Motor neuron (in vitro differentiated cells): ENCODE measurements at regions not wholly inside any gene's neighbourhood (a gene's known extent, or its start where the extent isn't known, plus 50 kb on each side); places are given as distances from the start of the nearest gene placed in this dataset.
"Not testable (repeated sequence)": the region's sequence is repeated elsewhere in the genome, so short reads cannot be mapped to it uniquely, and the experiment has no call there.

Source experiments
- ATAC-seq, 8 experiments: fragments of 200-7000 bp; cut with Tn5 transposase; replicated peaks in 6 of 8; 2 replicates each; pipeline ENCODE4 v1.8.0; 2021; ENCODE audit warnings: mild to moderate bottlenecking in 8 of 8, moderate library complexity in 8 of 8
- H3K27ac ChIP-seq, 2 donors: fragments of 250-450 bp; sonication (Bioruptor Pico); 2 replicates each; pipeline ENCODE4 v1.9.0; 2021; ENCODE audit warnings: antibody characterized with exemption in 2 of 2, mild to moderate bottlenecking in 2 of 2, moderate library complexity in 1 of 2
- H3K4me1 ChIP-seq, 2 donors: fragments of 250-450 bp; sonication (Bioruptor Pico); replicated peaks in 1 of 2; 2 replicates each; pipeline ENCODE4 v1.6.1; 2021; ENCODE audit warnings: antibody characterized with exemption in 2 of 2, mild to moderate bottlenecking in 2 of 2, moderate library complexity in 1 of 2
- H3K4me3 ChIP-seq, 5 donors: fragments of 250-450 bp; sonication (Bioruptor Pico); 2 replicates each; pipeline ENCODE4 v1.9.0; 2021; ENCODE audit warnings: antibody characterized with exemption in 5 of 5, mild to moderate bottlenecking in 5 of 5, moderate library complexity in 4 of 5
- whole genome bisulfite sequencing, 10 experiments: fragments of 450-650 bp; shearing (Covaris generic); methylation state at CpG; one replicate each; pipeline ENCODE4 v1.0.0; 2022; 5-methylcytosine and 5-hydroxymethylcytosine counted together
- in situ Hi-C, 9 experiments: fragments of 400-800 bp; cut with MboI; loops; one replicate each; pipeline ENCODE4 v1.15.0; 2021; ENCODE audit warnings: low sequenced_read_pairs in 9 of 9, low pct_unique_long_range_greater_than_20kb in 2 of 9; ENCODE audit not compliant: unreplicated experiment in 9 of 9

- no peak overlapping the region for H3K4me3 ChIP-seq
- in situ Hi-C loops = loop anchor here in 3 of 9 experiments (10.0 to 25.0 kb wide), 3 partner anchors 337 to 364 kb away; no protein-coding TSS in a partner anchor
- peak; percentile 27 to 83 (median 76) for ATAC-seq
- no peak overlapping the region for H3K27ac ChIP-seq
- H3K4me1 ChIP-seq = no peaks in the 10 kb centered on the region
- 0 to 70% (median 32%) methylated on average over 1 to 2 of the region's 2 CpGs; no CpG with 5 or more reads in 1 of the 10 experiments for WGBS, 10 experiments
Observed at GRCh38 chr1:79198832-79199231, 192.3 kb upstream of the ADGRL4 start.

- 50 to 100% (median 85%) methylated on average over 1 to 2 of the region's 2 CpGs; no CpG with 5 or more reads in 2 of the 10 experiments for WGBS, 10 experiments
- peak in 4 of 8 experiments; percentile 19 to 47 (median 34) for ATAC-seq
- H3K4me1 ChIP-seq = no peaks in the 10 kb centered on the region
- H3K4me3 ChIP-seq = no peak overlapping the region
- in situ Hi-C loops = loop anchor here in 3 of 9 experiments (10.0 to 25.0 kb wide), 3 partner anchors 335 to 363 kb away; no protein-coding TSS in a partner anchor
- H3K27ac ChIP-seq = no peak overlapping the region
Observed at GRCh38 chr1:79197421-79197820, 190.9 kb upstream of the ADGRL4 start.

- 0 to 100% (median 83%) methylated on average over 1 to 2 of the region's 2 CpGs; no CpG with 5 or more reads in 1 of the 10 experiments for WGBS, 10 experiments
- no peak for ATAC-seq
- H3K27ac ChIP-seq = no peak overlapping the region
- in situ Hi-C loops = loop anchor here in 3 of 9 experiments (10.0 to 25.0 kb wide), 3 partner anchors 334 to 361 kb away; no protein-coding TSS in a partner anchor
- no peaks in the 10 kb centered on the region for H3K4me1 ChIP-seq
- H3K4me3 ChIP-seq = no peak overlapping the region
Observed at GRCh38 chr1:79196211-79196610, 189.7 kb upstream of the ADGRL4 start.

DNA sequence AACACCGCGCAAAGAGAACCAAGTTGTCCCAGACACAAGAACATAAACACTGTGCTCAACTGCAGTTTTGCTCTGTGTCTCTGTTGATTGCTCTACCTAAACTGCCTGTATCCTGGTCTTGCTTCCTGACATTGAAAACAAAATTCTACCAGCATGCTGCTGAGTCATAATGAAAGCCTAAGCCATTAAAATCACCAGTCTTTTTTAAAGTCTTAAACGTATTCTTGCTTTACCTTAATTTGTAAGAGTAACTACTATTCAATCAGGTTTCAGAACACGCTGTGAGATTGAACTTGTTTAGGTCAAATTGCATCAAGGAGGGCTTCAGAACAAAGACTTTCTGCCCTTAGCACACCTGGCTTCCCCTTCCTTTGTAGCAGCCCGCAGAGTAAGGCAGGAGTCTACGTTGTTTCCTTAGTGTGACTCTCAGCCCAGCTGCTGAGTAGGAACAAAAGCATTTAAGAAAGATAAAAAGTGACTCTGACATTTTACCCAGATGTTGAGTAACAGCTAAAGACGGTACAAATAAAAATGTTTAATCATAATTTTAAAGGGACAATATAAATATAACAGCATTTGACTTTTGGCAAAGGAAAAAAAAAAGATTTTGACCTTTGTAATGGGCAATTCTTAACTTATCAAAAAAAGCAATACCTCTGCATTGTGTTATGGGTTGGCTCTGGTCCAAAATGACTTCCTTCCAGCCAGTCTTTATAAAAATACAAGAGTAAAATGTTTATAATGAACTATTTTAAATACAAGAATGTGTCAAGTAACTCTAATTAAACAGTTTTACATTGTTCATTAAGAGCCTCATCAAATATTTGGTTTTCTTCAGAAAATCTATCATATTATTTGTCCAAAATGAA, 186.9 kb upstream of the ADGRL4 start:
- H3K27ac ChIP-seq = no peak overlapping the region
- in situ Hi-C loops = loop anchor here in 3 of 9 experiments (10.0 to 25.0 kb wide), 3 partner anchors 331 to 359 kb away; no protein-coding TSS in a partner anchor
- H3K4me1 ChIP-seq = no peaks in the 10 kb centered on the region
- WGBS, 10 experiments = 4 to 70% (median 52%) methylated on average over 1 to 7 of the region's 7 CpGs
- no peak for ATAC-seq
- no peak overlapping the region for H3K4me3 ChIP-seq

- no peak overlapping the region for H3K27ac ChIP-seq
- in situ Hi-C loops = loop anchor here in 3 of 9 experiments (10.0 to 25.0 kb wide), 3 partner anchors 328 to 355 kb away; no protein-coding TSS in a partner anchor
- no peaks in the 10 kb centered on the region for H3K4me1 ChIP-seq
- no peak overlapping the region for H3K4me3 ChIP-seq
- no peak for ATAC-seq
- 13 to 100% (median 88%) methylated on average over 1 of the region's 1 CpG; no CpG with 5 or more reads in 3 of the 10 experiments for WGBS, 10 experiments
Observed at GRCh38 chr1:79190074-79190473, 183.5 kb upstream of the ADGRL4 start.

- in situ Hi-C loops = loop anchor here in 2 of 9 experiments (25.0 kb wide), 2 partner anchors 326 to 351 kb away; no protein-coding TSS in a partner anchor
- WGBS, 10 experiments = 5 to 100% (median 86%) methylated on average over 2 of the region's 2 CpGs; no CpG with 5 or more reads in 1 of the 10 experiments
- no peak for ATAC-seq
- Histone ChIP-seq H3K4me1 (no peaks in the 10 kb centered on the region), H3K4me3 (no peak overlapping the region), H3K27ac (no peak overlapping the region)
Observed at GRCh38 chr1:79188337-79188736, 181.8 kb upstream of the ADGRL4 start.

DNA sequence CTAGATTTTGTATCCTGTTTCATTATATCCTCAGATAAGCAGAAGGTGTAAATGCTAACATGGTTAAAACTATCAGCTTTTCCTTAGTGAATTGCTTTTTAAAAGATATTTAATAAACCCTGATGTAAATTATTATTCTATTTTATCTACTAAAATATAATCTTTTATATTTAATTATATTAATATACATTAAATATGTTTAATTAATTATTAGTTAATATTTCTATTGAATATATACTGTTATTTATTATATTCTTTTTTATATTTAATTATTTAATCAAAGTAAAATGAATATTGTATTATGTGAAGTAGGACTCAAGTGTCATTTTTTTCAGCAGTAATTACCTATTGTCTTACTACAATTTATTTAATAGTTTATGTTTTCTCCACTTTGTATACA, 179.7 kb upstream of the ADGRL4 start:
- no peak for ATAC-seq
- H3K27ac ChIP-seq = no peak overlapping the region
- in situ Hi-C loops = loop anchor here in 2 of 9 experiments (25.0 kb wide), 2 partner anchors 324 to 349 kb away; no protein-coding TSS in a partner anchor

DNA sequence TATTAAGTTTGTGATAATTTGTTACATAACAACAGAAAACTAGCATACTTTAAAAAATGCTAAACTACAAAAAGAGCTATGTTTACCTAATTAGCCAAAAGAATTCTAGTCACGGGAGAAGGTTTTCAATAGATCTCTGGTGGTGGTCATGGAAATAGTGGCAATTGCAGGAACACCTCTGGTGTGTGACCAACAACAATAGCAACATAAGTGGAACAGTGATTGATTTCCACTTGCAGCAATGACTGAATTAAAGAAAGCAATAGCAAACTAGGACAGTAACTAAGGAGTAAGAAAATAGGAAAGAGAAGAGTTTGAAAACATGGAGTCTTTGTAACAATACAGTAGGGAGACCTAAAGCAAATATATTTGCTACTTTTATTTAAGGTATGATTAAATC, 171.3 kb upstream of the ADGRL4 start:
- ATAC-seq = peak in 2 of 8 experiments; percentile 23 to 96
- WGBS, 10 experiments = 0 to 100% (median 47%) methylated on average over 1 of the region's 1 CpG; no CpG with 5 or more reads in 1 of the 10 experiments
- no peak overlapping the region for H3K4me3 ChIP-seq
- H3K4me1 ChIP-seq = no peaks in the 10 kb centered on the region
- in situ Hi-C loops = loop anchor here in 2 of 9 experiments (25.0 kb wide), 2 partner anchors 316 to 341 kb away; no protein-coding TSS in a partner anchor
- H3K27ac ChIP-seq = no peak overlapping the region

More for the DNA sequence above, 179.7 kb upstream of the ADGRL4 start:
- Histone ChIP-seq H3K4me3 (no peak overlapping the region), H3K4me1 (no peaks in the 10 kb centered on the region)

- in situ Hi-C loops = no loop called here
- Histone ChIP-seq H3K27ac (no peak overlapping the region), H3K4me1 (no peaks in the 10 kb centered on the region), H3K4me3 (no peak overlapping the region)
- ATAC-seq = no peak
Observed at GRCh38 chr1:79161077-79161476, 154.5 kb upstream of the ADGRL4 start.

DNA sequence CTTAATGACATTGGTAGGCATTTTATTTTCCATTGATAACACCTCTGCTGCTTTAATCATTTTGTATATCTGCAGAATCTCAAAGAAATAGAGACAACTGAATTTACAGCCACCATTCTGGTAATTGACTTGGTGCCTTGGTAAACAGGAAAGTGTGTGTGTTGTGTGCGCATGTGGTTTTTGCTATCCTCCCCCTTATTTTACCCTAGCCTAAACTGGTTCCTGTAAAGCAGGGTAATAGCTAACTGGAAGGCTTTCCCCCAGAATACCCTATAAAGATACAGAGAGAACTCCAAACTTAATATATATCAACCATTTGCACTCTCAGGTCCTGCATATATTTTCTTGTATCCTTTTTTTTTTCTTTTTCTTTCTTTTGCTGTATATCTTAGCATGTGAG, 149.5 kb upstream of the ADGRL4 start:
- H3K27ac ChIP-seq = no peak overlapping the region
- in situ Hi-C loops = no loop called here
- no peak for ATAC-seq
- WGBS, 10 experiments = 80 to 100% (median 100%) methylated on average over 1 of the region's 1 CpG; no CpG with 5 or more reads in 3 of the 10 experiments
- H3K4me3 ChIP-seq = no peak overlapping the region
- no peaks in the 10 kb centered on the region for H3K4me1 ChIP-seq

- ATAC-seq = no peak
- in situ Hi-C loops = no loop called here
- no peak overlapping the region for H3K4me3 ChIP-seq
- WGBS, 10 experiments = 36 to 95% (median 85%) methylated on average over 3 to 6 of the region's 6 CpGs
- H3K27ac ChIP-seq = no peak overlapping the region
- H3K4me1 ChIP-seq = no peaks in the 10 kb centered on the region
Observed at GRCh38 chr1:79151006-79151796, 144.7 kb upstream of the ADGRL4 start.

DNA sequence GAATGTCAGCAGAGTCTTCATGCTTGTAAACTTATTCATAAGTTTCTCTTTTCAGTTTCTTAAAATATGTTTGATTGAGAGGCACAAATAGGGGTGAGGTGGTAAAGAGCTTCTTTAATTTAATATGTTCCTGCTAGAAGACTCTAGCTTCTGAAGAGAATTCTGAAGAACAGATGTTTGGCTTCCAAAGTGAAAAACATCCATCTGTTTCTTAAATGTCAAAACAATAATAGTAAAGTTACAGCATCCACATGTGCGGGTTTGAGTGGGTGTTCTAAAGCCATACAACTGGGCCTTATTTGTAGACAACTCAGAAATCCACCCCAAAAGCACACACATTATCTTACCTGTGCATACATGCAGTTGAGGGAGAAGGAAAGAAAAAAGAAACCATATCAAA, 144.0 kb upstream of the ADGRL4 start:
- WGBS, 10 experiments = 0 to 100% (median 80%) methylated on average over 1 of the region's 1 CpG; no CpG with 5 or more reads in 2 of the 10 experiments
- Histone ChIP-seq H3K4me3 (no peak overlapping the region), H3K4me1 (no peaks in the 10 kb centered on the region), H3K27ac (no peak overlapping the region)
- in situ Hi-C loops = no loop called here
- ATAC-seq = no peak

DNA sequence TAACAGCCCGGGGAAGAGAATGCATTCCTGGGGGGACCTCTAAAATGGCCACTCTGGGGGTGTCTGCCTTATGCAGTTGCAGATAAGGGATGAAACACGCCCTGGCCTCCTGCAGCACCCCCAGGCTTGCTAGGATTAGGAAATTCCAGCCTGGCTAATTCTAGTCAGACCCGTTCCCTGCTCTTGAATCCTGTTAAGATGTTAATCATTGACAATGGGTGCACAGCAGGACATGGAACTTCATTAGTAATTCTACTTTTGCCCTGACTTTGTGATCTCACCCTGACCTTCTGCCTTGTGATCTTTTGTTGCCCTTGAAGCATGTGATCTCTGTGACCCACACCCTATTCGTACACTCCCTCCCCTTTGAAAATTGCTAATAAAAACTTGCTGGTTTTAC, 131.7 kb upstream of the ADGRL4 start:
- H3K27ac ChIP-seq, ATAC-seq, H3K4me3 ChIP-seq, in situ Hi-C loops, H3K4me1 ChIP-seq: not testable (repeated sequence)
- WGBS, 10 experiments = 17 to 56% (median 43%) methylated on average over 1 to 4 of the region's 4 CpGs; no CpG with 5 or more reads in 4 of the 10 experiments
